HG03064 (cell line): ENCODE measurements at regions not wholly inside any gene's neighbourhood (a gene's known extent, or its start where the extent isn't known, plus 50 kb on each side); places are given as distances from the start of the nearest gene placed in this dataset.
"Not testable (repeated sequence)": the region's sequence is repeated elsewhere in the genome, so short reads cannot be mapped to it uniquely, and the experiment has no call there.

Experiments
- ATAC-seq: cut with Tn5 transposase; IDR thresholded peaks from one replicate; pipeline ENCODE4 v1.9.1; 2021; ENCODE audit warnings: low read depth; ENCODE audit not compliant: unreplicated experiment

- no peak for ATAC-seq
Observed at GRCh38 chr18:66440433-66440832, 163.5 kb downstream of the CDH19 start.

DNA sequence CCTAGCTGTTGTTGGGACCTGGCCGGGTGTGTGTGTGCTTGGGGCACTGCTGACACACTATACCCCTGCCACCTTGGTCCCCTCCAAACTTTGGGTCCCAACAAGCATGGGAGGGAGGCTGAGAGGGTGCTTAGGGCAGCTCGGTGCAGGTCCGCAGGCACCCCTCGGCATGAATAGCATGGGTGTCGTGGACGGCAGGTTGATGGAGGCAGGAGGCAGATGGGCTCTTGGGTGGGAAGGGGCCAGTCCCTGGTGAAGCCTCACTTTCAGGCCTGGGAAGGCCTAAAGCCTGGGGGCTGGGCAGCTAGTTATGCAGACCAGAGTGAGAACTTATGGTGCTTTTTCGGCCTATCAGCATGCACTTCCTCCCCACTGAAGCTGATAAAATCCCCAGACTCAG, 164.2 kb downstream of the CDH19 start:
- ATAC-seq: no peak

GRCh38 chr18:66438711-66439536, 165.0 kb downstream of the CDH19 start:
- no peak for ATAC-seq

DNA sequence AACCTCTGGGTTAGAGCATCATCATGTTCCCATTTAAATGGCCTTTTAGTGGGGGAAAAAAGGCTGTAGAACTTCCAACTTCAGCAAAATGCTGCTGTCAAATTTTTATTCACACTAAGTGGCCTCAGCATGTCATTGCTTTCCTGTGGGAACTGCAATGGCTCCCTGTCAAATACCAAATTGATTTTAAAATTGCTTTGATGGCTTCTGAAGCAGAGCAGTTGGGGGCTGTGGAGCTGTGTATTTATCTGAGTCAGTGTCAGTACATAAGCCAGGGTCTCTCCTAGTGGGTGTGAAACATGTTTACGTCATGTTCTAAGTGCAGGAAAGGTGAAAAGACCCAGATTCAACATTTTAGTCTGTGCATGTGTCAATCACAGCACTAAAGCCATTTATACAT, 171.3 kb downstream of the CDH19 start:
- ATAC-seq: no peak

- no peak for ATAC-seq
Observed at GRCh38 chr18:66428795-66429194, 175.1 kb downstream of the CDH19 start.

- ATAC-seq: no peak
Observed at GRCh38 chr18:66419400-66419799, 184.5 kb downstream of the CDH19 start.

GRCh38 chr18:66410692-66411091, 193.2 kb downstream of the CDH19 start:
- ATAC-seq: no peak

DNA sequence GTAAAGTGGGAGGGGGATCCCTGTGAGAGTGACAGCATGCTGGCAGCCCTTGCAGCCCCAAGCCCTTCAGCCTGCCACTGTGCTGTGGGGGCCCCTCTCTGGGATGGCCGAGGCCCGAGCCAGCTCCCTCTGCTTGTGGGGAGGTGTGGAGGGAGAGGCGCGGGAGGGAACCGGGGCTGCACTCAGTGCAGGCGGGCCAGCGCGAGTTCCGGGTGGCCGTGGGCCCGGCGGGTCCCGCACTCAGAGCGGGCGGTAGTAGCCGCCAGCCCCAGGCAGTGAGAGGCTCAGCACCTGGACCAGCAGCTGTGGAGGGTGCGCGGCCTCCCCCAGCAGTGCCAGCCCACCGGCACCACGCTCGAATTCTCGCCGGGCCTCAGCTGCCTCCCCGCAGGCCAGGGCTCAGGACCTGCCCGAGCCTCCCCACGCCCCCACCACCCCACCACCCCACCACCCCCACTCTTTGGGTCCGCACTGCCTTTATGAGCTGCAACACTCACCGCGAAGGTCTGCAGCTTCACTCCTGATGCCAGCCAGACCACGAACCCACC, 208.1 kb downstream of the CDH19 start:
- no peak for ATAC-seq

DNA sequence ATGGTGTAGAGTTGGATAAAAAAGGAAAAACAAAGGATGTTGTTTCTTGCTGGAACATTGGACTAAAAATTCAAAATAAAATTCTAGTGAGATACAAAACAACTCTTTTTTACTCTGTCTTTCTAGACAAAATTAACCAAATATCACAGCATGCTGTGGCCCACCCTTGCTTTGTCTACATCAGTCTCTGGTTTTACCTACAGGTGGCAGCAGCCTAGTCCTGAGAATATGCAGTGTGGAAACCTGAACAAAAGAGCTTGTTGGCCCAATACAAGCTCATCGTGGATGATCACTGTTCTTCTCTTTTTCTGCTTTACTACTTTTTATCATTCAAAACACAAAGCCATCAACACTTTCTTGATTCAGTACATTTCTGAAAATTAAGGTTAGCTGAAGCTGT, 210.4 kb downstream of the CDH19 start:
- no peak for ATAC-seq

GRCh38 chr18:66377291-66377690, 226.6 kb downstream of the CDH19 start:
- ATAC-seq: no peak

DNA sequence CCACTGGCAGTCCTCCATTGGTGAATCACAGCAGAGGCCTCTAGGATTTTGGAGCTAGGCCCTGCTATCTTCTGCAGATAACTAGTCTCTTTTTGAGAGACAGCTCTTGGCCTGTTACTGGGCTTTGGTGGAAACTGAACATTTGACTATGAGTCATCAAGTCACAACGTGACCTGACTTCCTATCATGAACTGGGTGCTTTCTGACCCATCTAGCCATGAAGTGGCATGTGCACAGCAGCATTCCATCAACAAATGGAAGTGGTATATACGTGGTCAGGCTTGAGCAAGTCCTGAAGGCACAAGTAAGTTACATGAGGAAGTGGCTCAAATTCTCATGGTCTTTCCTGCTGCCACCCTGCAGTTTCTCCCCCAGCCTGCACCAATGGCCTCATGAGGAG, 228.5 kb downstream of the CDH19 start:
- ATAC-seq: not testable (repeated sequence)

- no peak for ATAC-seq
Observed at GRCh38 chr18:66346833-66347588, 256.9 kb downstream of the CDH19 start.

- no peak for ATAC-seq
Observed at GRCh38 chr18:66344227-66344626, 259.7 kb downstream of the CDH19 start.

DNA sequence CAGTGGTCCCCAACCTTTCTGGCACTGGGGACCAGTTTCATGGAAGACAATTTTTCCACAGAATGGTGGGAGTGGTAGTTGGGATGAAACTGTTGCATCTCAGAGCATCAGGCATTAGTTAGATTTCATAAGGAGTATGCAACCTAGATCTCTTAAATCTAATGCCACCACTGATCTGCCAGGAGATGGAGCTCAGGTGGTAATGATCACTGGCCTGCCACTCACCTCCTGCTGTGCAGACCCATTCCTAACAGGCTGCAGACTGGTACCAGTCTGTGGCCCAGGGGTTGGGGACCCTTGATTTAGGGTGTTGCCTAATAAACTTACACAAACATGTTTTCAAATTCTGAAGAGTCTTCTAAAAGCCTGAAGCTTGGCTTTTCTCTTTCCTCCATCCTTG, 261.3 kb downstream of the CDH19 start:
- ATAC-seq: no peak

- no peak for ATAC-seq
Observed at GRCh38 chr18:66334534-66334933, 269.4 kb downstream of the CDH19 start.

DNA sequence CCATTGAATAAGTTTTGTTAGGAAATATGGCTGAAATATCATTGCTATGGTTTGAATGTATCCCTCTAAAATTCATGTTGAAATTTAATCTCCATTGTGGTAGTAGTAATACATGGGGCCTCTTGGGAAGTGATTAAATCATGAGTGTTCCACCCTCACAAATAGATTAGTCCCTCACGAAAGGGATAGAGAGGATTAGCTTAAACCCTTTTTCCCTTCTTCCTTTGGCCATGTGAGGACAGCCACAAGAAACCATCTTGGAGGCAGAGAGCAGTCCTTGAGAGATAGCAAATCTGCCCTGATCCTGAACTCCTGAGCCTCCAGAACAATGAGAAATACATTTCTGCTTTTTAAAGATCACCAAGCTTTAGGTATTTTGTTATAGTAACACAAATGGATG, 274.2 kb downstream of the CDH19 start:
- no peak for ATAC-seq

DNA sequence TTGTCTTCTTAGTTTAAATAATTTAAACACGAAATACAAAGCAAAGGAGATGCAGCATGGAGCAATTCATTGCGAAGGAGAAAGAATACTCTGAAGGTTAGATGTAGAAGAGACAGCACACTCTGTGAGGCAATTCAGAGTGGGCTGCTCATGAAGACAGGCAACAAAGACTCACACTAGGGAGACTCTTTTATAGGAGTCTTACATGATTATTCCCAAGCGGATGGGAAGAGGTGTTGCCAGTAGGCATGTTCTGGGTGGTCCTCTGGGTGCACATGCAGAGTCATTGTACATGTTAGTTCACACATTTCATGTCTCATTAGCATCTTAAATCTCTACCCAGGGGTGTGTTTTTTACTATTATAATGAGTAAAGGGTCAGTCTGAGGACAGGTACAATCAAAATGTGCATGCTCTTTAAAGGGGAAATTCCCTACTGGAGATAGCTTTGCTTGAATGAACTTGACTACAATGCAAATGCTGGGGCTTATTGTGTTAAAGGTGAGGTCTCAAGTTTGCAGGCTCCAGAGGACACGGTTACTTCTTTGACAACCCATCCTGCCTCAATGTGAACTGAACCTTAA, 275.5 kb downstream of the CDH19 start:
- no peak for ATAC-seq

DNA sequence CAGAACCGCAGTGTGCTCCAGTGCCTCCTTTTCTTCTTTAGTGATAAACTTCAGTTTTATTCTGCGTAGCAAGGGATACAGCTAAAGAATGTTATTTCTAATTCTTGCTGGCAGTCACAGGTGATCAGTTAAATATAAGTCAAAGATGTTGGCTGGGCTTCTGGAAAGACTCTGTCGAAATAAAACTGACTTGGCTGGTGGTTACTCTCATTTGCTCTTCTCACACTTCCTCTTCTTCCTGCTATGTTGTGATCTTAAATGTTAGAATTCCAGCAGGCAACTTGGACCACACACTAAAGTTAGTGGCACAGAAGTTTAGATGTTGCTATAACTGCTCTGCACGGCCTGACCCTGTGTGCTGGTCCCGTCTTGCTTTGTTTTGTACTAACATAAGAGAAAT, 278.6 kb downstream of the CDH19 start:
- ATAC-seq: no peak

DNA sequence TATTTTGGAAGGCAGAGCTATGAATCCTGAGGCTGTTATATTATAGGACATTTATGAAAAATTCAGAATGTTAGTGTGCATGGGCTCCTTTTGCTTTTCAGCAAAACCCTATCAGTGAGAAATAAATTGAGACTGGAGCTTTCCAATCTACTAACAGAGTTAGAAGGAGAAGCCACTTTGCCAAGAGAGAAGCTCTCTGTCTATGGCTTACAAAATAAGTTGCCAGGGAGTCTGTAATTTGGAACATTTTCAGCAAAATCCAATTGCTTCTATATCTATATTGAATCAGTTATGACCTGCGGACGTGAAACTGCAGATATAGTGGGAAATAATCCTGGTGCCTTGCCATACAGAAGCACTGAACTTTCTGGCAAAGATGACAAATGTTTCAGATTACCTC, 279.3 kb downstream of the CDH19 start:
- no peak for ATAC-seq

- ATAC-seq: no peak
Observed at GRCh38 chr18:66317243-66318090, 286.4 kb downstream of the CDH19 start.
